HG03575 (cell line): ENCODE measurements at regions not wholly inside any gene's neighbourhood (a gene's known extent, or its start where the extent isn't known, plus 50 kb on each side); places are given as distances from the start of the nearest gene placed in this dataset.
A peak's percentile ranks its signal among the peaks of the same experiment; 100 is the strongest.
"Not testable (repeated sequence)": the region's sequence is repeated elsewhere in the genome, so short reads cannot be mapped to it uniquely, and the experiment has no call there.

ENCODE experiments used
- ATAC-seq: cut with Tn5 transposase; IDR thresholded peaks from one replicate; pipeline ENCODE4 v1.9.1; 2021; ENCODE audit not compliant: unreplicated experiment, insufficient number of reproducible peaks, low FRiP score; ENCODE audit errors: extremely low read depth

- ATAC-seq, result not testable (repeated sequence)
Measured at GRCh38 chr1:149692804-149693539, 89.5 kb upstream of the FCGR1A start.

GRCh38 chr1:149695066-149695465, 87.4 kb upstream of the FCGR1A start:
- ATAC-seq, result not testable (repeated sequence)

GRCh38 chr1:149700220-149700619, 82.3 kb upstream of the FCGR1A start:
- not testable (repeated sequence) for ATAC-seq

GRCh38 chr1:149700677-149701567, 81.6 kb upstream of the FCGR1A start:
- not testable (repeated sequence) for ATAC-seq

GRCh38 chr1:149708192-149708853, 74.2 kb upstream of the FCGR1A start:
- peak; percentile 60 for ATAC-seq

GRCh38 chr1:149711651-149712050, 70.8 kb upstream of the FCGR1A start:
- not testable (repeated sequence) for ATAC-seq

GRCh38 chr1:149712154-149712927, 70.2 kb upstream of the FCGR1A start:
- not testable (repeated sequence) for ATAC-seq

- ATAC-seq, result not testable (repeated sequence)
Measured at GRCh38 chr1:149713513-149713912, 69.0 kb upstream of the FCGR1A start.

GRCh38 chr1:149713952-149714351, 68.5 kb upstream of the FCGR1A start:
- ATAC-seq, result not testable (repeated sequence)

GRCh38 chr1:149724618-149725302, 57.7 kb upstream of the FCGR1A start:
- ATAC-seq, result not testable (repeated sequence)

- ATAC-seq, result not testable (repeated sequence)
Measured at GRCh38 chr1:149726688-149727087, 55.8 kb upstream of the FCGR1A start.

- ATAC-seq, result not testable (repeated sequence)
Measured at GRCh38 chr1:149728598-149728997, 53.9 kb upstream of the FCGR1A start.
